ENCODE measurements at regions not wholly inside any gene's neighbourhood (a gene's known extent, or its start where the extent isn't known, plus 50 kb on each side); places are given as distances from the start of the nearest gene placed in this dataset.

GRCh38 chr2:8454797-8455196 lies 227.1 kb upstream of the ID2 start:
- ChIA-PET POLR2A (no interaction called here), CTCF (no interaction called here)
- no peak for ATAC-seq (ENCODE audit: low read depth)
- DNase-seq, result no peak
- Mint-ChIP-seq H3K36me3 (ENCODE audit: low read depth) (no peaks in the 10 kb centered on the region), H3K27me3 (peaks cover 82% of the 10 kb centered on the region), H3K9me3 (no peaks in the 10 kb centered on the region), H3K4me1 (peaks cover 10% of the 10 kb centered on the region), H3K27ac (no peak overlapping the region), H3K4me3 (no peak overlapping the region)
- intact Hi-C loops (cut with micrococcal nuclease), result loop anchor here (5.0 kb wide), 1 partner anchor 68 kb away; no protein-coding TSS in a partner anchor
- TF ChIP-seq CTCF (IDR thresholded peaks at IDR 0.05), result no peak

- CTCF ChIA-PET, result no interaction called here
These were observed 226.4 kb upstream of the ID2 start for GRCh38 chr2:8455236-8456150.

GRCh38 chr2:8456151-8457091 lies 225.4 kb upstream of the ID2 start:
- no peak for ATAC-seq (ENCODE audit: low read depth)
- no peaks in the 10 kb centered on the region for H3K9me3 Mint-ChIP-seq
- DNase-seq, result no peak
- ChIA-PET CTCF (no interaction called here), POLR2A (no interaction called here)
- H3K27ac Mint-ChIP-seq, result no peak overlapping the region
- TF ChIP-seq CTCF (IDR thresholded peaks at IDR 0.05), result no peak
- intact Hi-C loops (cut with micrococcal nuclease), result loop anchor here (5.0 kb wide), 1 partner anchor 66 kb away; no protein-coding TSS in a partner anchor
- peaks cover 10% of the 10 kb centered on the region for H3K4me1 Mint-ChIP-seq
- peaks cover 82% of the 10 kb centered on the region for H3K27me3 Mint-ChIP-seq
- H3K4me3 Mint-ChIP-seq, result no peak overlapping the region
- H3K36me3 Mint-ChIP-seq (ENCODE audit: low read depth), result no peaks in the 10 kb centered on the region

More at GRCh38 chr2:8455236-8456150, 226.4 kb upstream of the ID2 start:
- no peak overlapping the region for H3K27ac Mint-ChIP-seq
- H3K4me1 Mint-ChIP-seq, result peaks cover 10% of the 10 kb centered on the region
- POLR2A ChIA-PET, result interaction anchor here (0.7 kb wide), 1 partner anchor 262 kb away, joined by 3 read pairs; no protein-coding TSS in a partner anchor
- no peak overlapping the region for H3K4me3 Mint-ChIP-seq
- H3K9me3 Mint-ChIP-seq, result no peaks in the 10 kb centered on the region
- DNase-seq (no peak), ATAC-seq (ENCODE audit: low read depth) (no peak)
- H3K27me3 Mint-ChIP-seq, result peaks cover 81% of the 10 kb centered on the region
- no peak for TF ChIP-seq CTCF (IDR thresholded peaks at IDR 0.05)
- intact Hi-C loops (cut with micrococcal nuclease), result loop anchor here (5.0 kb wide), 1 partner anchor 67 kb away; no protein-coding TSS in a partner anchor
- H3K36me3 Mint-ChIP-seq (ENCODE audit: low read depth), result no peaks in the 10 kb centered on the region

GRCh38 chr2:8457092-8457481 lies 224.8 kb upstream of the ID2 start:
- intact Hi-C loops (cut with micrococcal nuclease), result loop anchor here (5.0 kb wide), 1 partner anchor 65 kb away; no protein-coding TSS in a partner anchor
- Mint-ChIP-seq H3K36me3 (ENCODE audit: low read depth) (no peaks in the 10 kb centered on the region), H3K27me3 (peaks cover 78% of the 10 kb centered on the region), H3K9me3 (no peaks in the 10 kb centered on the region), H3K4me1 (peaks cover 10% of the 10 kb centered on the region), H3K27ac (no peak overlapping the region), H3K4me3 (no peak overlapping the region)
- ChIA-PET POLR2A (no interaction called here), CTCF (no interaction called here)
- no peak for TF ChIP-seq CTCF (IDR thresholded peaks at IDR 0.05)
- no peak for DNase-seq
- ATAC-seq (ENCODE audit: low read depth), result no peak

Measured in activated B cell treated with CpG ODN at 0.5 μM for 24 hours (primary cell).